Activated T-cell treated with anti-CD3 and anti-CD28 coated beads, Interleukin-2, amount 50 U/mL, for 72 hours (primary cell): ENCODE measurements at regions not wholly inside any gene's neighbourhood (a gene's known extent, or its start where the extent isn't known, plus 50 kb on each side); places are given as distances from the start of the nearest gene placed in this dataset.
"Not testable (repeated sequence)": the region's sequence is repeated elsewhere in the genome, so short reads cannot be mapped to it uniquely, and the experiment has no call there.

ENCODE experiments used
- ATAC-seq, 2 donors: fragments of 150-1000 bp; cut with Tn5 transposase; replicated peaks in 1 of 2; 2 replicates each; pipeline ENCODE4 v1.10.0; 2021; ENCODE audit warnings: moderate library complexity in 2 of 2, mild to moderate bottlenecking in 1 of 2
- DNase-seq, 2 donors: peaks; one replicate each; pipeline ENCODE4 v3.0.0; 2021 to 2022; ENCODE audit warnings: mixed read lengths in 1 of 2
- H3K27ac Mint-ChIP-seq: one replicate; pipeline ENCODE4 v1.8.0; 2022; ENCODE audit warnings: mild to moderate bottlenecking, moderate library complexity, mixed read lengths
- H3K27me3 Mint-ChIP-seq: one replicate; pipeline ENCODE4 v1.8.0; 2022; ENCODE audit warnings: low read depth, mixed read lengths
- H3K36me3 Mint-ChIP-seq, 2 donors: one replicate each; pipeline ENCODE4 v1.8.0; 2022; ENCODE audit warnings: mixed read lengths in 2 of 2, mild to moderate bottlenecking in 1 of 2; ENCODE audit not compliant: insufficient read depth in 2 of 2
- H3K4me1 Mint-ChIP-seq: one replicate; pipeline ENCODE4 v1.8.0; 2022; ENCODE audit warnings: low read depth, mixed read lengths
- H3K4me3 Mint-ChIP-seq, 2 donors: one replicate each; pipeline ENCODE4 v1.8.0; 2022; ENCODE audit warnings: mild to moderate bottlenecking in 2 of 2, mixed read lengths in 2 of 2, moderate library complexity in 2 of 2
- H3K9me3 Mint-ChIP-seq, 2 donors: one replicate each; pipeline ENCODE4 v1.8.0; 2022; ENCODE audit warnings: mixed read lengths in 2 of 2

- no peak overlapping the region for H3K4me3 Mint-ChIP-seq
- peaks cover 0 to 2% of the 10 kb centered on the region in 2 donors for H3K9me3 Mint-ChIP-seq
- peaks cover 14% of the 10 kb centered on the region for H3K27me3 Mint-ChIP-seq
- no peaks in the 10 kb centered on the region for H3K4me1 Mint-ChIP-seq
- H3K27ac Mint-ChIP-seq = no peak overlapping the region
- no peaks in the 10 kb centered on the region for H3K36me3 Mint-ChIP-seq
- no peak for ATAC-seq
- DNase-seq = no peak
These were observed 103.4 kb upstream of the ELMO1 start for GRCh38 chr7:37552030-37552429.

GRCh38 chr7:37552439-37552838, 103.8 kb upstream of the ELMO1 start:
- not testable (repeated sequence) for DNase-seq

GRCh38 chr7:37555528-37555927, 106.9 kb upstream of the ELMO1 start:
- DNase-seq = no peak
- no peaks in the 10 kb centered on the region for H3K4me1 Mint-ChIP-seq
- H3K9me3 Mint-ChIP-seq = peaks cover 0 to 2% of the 10 kb centered on the region in 2 donors
- H3K27ac Mint-ChIP-seq = no peak overlapping the region
- no peak for ATAC-seq
- H3K4me3 Mint-ChIP-seq = no peak overlapping the region
- no peaks in the 10 kb centered on the region for H3K36me3 Mint-ChIP-seq
- H3K27me3 Mint-ChIP-seq = peaks cover 40% of the 10 kb centered on the region

More at GRCh38 chr7:37552439-37552838, 103.8 kb upstream of the ELMO1 start:
- H3K4me3 Mint-ChIP-seq, ATAC-seq, H3K9me3 Mint-ChIP-seq, H3K36me3 Mint-ChIP-seq, H3K27ac Mint-ChIP-seq, H3K4me1 Mint-ChIP-seq: not testable (repeated sequence)
- peaks cover 18% of the 10 kb centered on the region for H3K27me3 Mint-ChIP-seq

- no peak for ATAC-seq
- DNase-seq = no peak
- H3K4me1 Mint-ChIP-seq = no peaks in the 10 kb centered on the region
- peaks cover 36% of the 10 kb centered on the region for H3K27me3 Mint-ChIP-seq
- H3K27ac Mint-ChIP-seq = no peak overlapping the region
- no peak overlapping the region for H3K4me3 Mint-ChIP-seq
- no peaks in the 10 kb centered on the region for H3K36me3 Mint-ChIP-seq
- H3K9me3 Mint-ChIP-seq = peaks cover 0 to 2% of the 10 kb centered on the region in 2 donors
These were observed 109.0 kb upstream of the ELMO1 start for GRCh38 chr7:37557571-37558209.

- Mint-ChIP-seq H3K9me3 (peaks cover 0 to 2% of the 10 kb centered on the region in 2 donors), H3K36me3 (no peaks in the 10 kb centered on the region), H3K4me1 (no peaks in the 10 kb centered on the region), H3K27ac (no peak overlapping the region), H3K27me3 (peaks cover 36% of the 10 kb centered on the region), H3K4me3 (no peak overlapping the region)
- DNase-seq = no peak
- no peak for ATAC-seq
These were observed 109.8 kb upstream of the ELMO1 start for GRCh38 chr7:37558320-37559096.

- DNase-seq (no peak), ATAC-seq (no peak)
- H3K36me3 Mint-ChIP-seq = no peaks in the 10 kb centered on the region
- H3K4me3 Mint-ChIP-seq = no peak overlapping the region
- no peaks in the 10 kb centered on the region for H3K4me1 Mint-ChIP-seq
- no peaks in the 10 kb centered on the region for H3K9me3 Mint-ChIP-seq
- no peak overlapping the region for H3K27ac Mint-ChIP-seq
- peaks cover 29% of the 10 kb centered on the region for H3K27me3 Mint-ChIP-seq
These were observed 113.4 kb upstream of the GPR141 start for GRCh38 chr7:37570145-37570544.

GRCh38 chr7:37571806-37572205, 111.8 kb upstream of the GPR141 start:
- DNase-seq = no peak
- no peaks in the 10 kb centered on the region for H3K4me1 Mint-ChIP-seq
- no peaks in the 10 kb centered on the region for H3K9me3 Mint-ChIP-seq
- no peak for ATAC-seq
- H3K27me3 Mint-ChIP-seq = peaks cover 21% of the 10 kb centered on the region
- no peak overlapping the region for H3K4me3 Mint-ChIP-seq
- H3K36me3 Mint-ChIP-seq = no peaks in the 10 kb centered on the region
- H3K27ac Mint-ChIP-seq = peak overlapping the region; percentile 46

- DNase-seq = no peak
- Mint-ChIP-seq H3K4me1 (no peaks in the 10 kb centered on the region), H3K9me3 (no peaks in the 10 kb centered on the region), H3K36me3 (no peaks in the 10 kb centered on the region), H3K27me3 (peaks cover 6% of the 10 kb centered on the region), H3K4me3 (no peak overlapping the region), H3K27ac (no peak overlapping the region)
- ATAC-seq = no peak
These were observed 106.2 kb upstream of the GPR141 start for GRCh38 chr7:37577412-37577811.

- peaks cover 6% of the 10 kb centered on the region for H3K27me3 Mint-ChIP-seq
- no peak overlapping the region for H3K27ac Mint-ChIP-seq
- DNase-seq (no peak), ATAC-seq (no peak)
- no peak overlapping the region for H3K4me3 Mint-ChIP-seq
- no peaks in the 10 kb centered on the region for H3K9me3 Mint-ChIP-seq
- no peaks in the 10 kb centered on the region for H3K36me3 Mint-ChIP-seq
- H3K4me1 Mint-ChIP-seq = no peaks in the 10 kb centered on the region
These were observed 105.7 kb upstream of the GPR141 start for GRCh38 chr7:37577901-37578300.

GRCh38 chr7:37578350-37578749, 105.2 kb upstream of the GPR141 start:
- ATAC-seq (no peak), DNase-seq (no peak)
- Mint-ChIP-seq H3K4me3 (no peak overlapping the region), H3K27ac (no peak overlapping the region), H3K9me3 (no peaks in the 10 kb centered on the region), H3K4me1 (no peaks in the 10 kb centered on the region), H3K27me3 (peaks cover 6% of the 10 kb centered on the region), H3K36me3 (no peaks in the 10 kb centered on the region)

GRCh38 chr7:37580376-37580775, 103.2 kb upstream of the GPR141 start:
- Mint-ChIP-seq H3K27me3 (peaks cover 16% of the 10 kb centered on the region), H3K9me3 (no peaks in the 10 kb centered on the region), H3K36me3 (no peaks in the 10 kb centered on the region), H3K4me1 (no peaks in the 10 kb centered on the region), H3K27ac (no peak overlapping the region), H3K4me3 (no peak overlapping the region)
- DNase-seq (no peak), ATAC-seq (no peak)

- ATAC-seq, H3K4me1 Mint-ChIP-seq, DNase-seq, H3K36me3 Mint-ChIP-seq, H3K4me3 Mint-ChIP-seq, H3K9me3 Mint-ChIP-seq, H3K27ac Mint-ChIP-seq: not testable (repeated sequence)
- H3K27me3 Mint-ChIP-seq = peaks cover 34% of the 10 kb centered on the region
These were observed 98.7 kb upstream of the GPR141 start for GRCh38 chr7:37584651-37585463.

GRCh38 chr7:37590824-37591223, 92.7 kb upstream of the GPR141 start:
- DNase-seq (no peak), ATAC-seq (no peak)
- Mint-ChIP-seq H3K4me1 (no peaks in the 10 kb centered on the region), H3K27ac (no peak overlapping the region), H3K9me3 (peaks cover 0 to 2% of the 10 kb centered on the region in 2 donors), H3K36me3 (no peaks in the 10 kb centered on the region), H3K27me3 (peaks cover 24% of the 10 kb centered on the region), H3K4me3 (no peak overlapping the region)
